IPS-11a (cell line): ENCODE measurements at regions not wholly inside any gene's neighbourhood (a gene's known extent, or its start where the extent isn't known, plus 50 kb on each side); places are given as distances from the start of the nearest gene placed in this dataset.
"Not testable (repeated sequence)": the region's sequence is repeated elsewhere in the genome, so short reads cannot be mapped to it uniquely, and the experiment has no call there.

Experiments used
- H3K4me3 ChIP-seq: one replicate; pipeline ENCODE4 v1.5.1; 2013; ENCODE audit warnings: low read depth, low read length, control low read depth

DNA sequence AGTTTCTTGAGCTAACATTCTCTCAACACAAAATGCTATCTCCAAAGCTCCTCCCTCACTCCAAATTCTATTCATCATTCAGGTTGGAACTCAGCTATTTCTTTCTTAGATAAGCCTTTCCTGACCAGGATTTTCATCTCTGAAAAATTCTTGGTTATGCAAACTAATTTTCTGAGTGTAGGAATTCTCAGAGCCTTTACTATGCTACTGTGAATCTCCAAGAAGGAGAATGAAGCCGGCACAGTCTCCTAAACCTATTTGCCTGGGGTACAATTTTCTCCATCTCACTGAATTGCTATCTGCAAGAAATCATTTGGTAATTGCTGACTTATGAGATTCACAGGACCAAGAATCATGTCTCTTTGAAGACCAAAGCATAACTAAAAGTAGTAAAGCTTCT, 325.9 kb upstream of the ESRRG start:
- no peak overlapping the region for H3K4me3 ChIP-seq

DNA sequence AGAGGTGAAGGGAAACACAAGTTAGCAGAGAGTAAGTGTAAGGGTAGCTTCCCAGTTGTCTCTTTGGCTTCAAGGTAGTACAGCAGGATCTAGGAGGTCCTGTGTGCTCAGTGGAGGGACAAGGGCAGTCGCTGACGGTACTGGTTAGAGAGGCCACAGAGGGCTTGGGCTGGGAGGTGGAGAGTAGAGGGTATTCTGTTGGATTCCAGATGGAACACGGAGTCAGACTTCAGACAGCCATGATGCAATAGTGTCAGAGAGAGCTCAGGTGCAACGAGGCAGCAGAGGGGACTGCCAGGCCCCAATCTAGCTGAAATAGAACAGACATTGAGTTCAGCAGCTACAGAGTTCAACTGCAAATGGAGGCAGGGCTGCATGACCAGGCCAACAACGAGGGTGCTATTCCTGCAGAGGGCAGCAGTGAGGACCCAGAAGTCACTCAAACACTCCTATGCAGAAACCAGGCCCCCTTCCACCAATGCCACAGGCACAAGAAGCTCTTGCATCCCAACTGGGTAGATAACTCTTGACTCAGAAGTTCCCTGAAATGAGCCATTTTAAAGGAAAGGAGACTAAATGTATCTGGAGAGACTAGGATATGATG, 325.0 kb upstream of the ESRRG start:
- H3K4me3 ChIP-seq = no peak overlapping the region

DNA sequence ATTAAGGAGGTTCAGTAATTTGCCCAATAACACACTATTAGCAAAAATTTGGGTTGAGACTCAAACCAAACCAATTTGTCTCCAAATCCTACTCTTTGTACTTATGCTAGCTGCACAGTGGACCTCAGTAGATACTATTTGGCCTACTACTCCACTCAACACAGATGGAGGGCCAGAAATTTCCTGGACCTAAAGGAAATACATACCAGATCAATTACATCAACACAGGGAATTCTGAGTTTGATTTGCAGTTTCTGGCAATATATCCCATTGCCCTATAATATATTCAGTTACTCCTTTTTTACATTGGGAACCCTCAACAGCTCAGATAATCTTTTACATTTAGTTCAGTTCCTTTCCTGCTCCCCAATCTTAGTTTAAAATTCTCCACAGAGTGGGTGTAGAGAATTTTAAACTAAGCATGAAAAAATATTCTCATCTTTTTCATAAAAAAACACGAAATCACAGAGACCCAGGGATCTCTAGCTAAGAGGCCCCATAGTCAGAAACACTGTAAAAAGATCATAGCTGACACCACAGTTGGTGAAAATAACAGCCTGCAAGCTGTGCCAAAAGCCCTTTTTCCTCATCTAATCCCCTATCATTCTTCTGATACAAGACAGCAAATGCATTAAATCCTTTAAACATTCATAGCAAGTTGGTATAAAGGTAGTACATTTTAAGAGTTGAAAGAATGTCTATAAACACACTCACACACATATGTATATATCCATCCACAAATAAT, 317.7 kb upstream of the ESRRG start:
- H3K4me3 ChIP-seq = no peak overlapping the region

DNA sequence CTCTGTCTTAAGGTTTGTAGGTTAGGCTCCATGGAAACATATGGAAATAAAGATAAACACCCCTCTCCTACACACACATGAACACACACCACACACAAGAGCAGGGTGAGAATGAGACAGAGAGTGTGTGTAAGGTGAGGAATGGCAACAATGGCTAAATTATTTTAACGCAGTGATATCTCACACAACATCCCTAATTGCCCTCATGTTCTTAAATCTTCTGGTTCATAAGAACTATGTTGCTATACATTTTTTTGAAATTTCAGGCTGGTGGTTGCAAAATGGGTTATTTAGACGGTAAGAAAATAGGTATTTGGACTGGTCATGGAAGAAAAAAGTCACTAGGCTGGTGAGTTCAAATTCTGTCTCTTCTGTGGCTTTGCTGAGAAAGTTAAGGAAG, 316.7 kb upstream of the ESRRG start:
- H3K4me3 ChIP-seq = no peak overlapping the region

DNA sequence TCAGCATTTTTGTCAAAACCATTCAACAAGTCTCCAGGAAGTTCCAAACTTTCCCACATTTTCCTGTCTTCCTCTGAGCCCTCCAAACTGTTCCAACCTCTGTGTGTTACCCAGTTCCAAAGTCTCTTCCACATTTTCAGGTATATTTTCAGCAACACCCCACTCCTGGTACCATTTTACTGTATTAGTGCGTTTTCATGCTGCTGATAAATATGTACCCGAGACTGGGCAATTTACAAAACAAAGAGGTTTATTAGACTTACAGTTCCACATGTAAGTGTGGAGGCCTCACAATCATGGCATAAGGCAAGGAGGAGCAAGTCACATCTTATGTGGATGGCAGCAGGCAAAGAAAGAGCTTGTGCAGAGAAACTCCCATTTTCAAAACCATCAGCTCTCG, 315.9 kb upstream of the ESRRG start:
- H3K4me3 ChIP-seq = not testable (repeated sequence)

DNA sequence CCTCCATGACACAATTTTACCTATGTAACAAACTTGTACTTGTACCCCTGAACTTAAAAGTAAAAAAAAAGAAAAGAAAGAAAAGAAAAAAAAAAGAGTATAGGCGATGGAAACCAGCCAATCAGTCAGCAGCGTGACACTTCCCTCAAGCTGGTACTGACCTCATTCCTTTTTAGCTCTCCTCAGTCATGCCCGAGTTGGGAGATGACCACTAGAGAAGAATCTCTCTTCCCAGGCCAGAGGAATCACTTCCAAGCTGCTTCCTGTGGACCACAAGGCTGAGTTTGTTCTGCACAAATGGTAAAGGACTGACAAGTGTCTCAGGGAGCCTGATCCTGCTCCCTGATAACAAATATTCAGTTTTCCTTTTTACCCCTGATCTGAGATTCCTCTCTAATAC, 313.5 kb upstream of the ESRRG start:
- H3K4me3 ChIP-seq = no peak overlapping the region

DNA sequence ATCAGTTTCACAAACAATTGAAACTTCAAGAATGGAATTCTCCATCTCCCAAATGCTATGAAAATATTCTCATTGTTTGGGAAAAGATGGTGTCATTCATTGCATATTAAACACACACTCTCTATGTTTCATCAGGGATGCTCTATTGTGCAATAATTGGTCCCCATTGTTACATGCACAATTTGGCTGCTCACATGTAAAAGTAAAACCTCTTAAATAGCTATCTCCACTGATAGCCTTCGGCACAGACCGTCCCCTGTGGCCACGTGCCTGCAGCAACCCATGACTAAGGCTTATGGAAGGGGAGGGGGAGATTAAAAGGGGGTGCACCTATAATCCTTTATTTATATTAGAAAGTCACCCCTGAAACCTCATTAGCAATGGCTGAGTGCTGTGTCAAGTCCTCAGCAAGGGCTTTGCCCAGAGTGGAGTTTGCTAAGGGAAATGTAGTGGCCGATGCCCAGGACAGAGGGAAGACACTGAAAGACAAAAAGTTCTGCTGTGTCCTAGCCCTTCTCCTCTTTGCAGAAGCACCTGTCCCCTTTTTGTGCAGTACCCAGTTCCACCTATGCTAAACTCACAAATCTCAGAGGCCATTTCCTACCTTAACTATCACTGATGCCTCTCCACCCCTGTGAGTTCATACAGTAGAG, 309.6 kb upstream of the ESRRG start:
- no peak overlapping the region for H3K4me3 ChIP-seq

DNA sequence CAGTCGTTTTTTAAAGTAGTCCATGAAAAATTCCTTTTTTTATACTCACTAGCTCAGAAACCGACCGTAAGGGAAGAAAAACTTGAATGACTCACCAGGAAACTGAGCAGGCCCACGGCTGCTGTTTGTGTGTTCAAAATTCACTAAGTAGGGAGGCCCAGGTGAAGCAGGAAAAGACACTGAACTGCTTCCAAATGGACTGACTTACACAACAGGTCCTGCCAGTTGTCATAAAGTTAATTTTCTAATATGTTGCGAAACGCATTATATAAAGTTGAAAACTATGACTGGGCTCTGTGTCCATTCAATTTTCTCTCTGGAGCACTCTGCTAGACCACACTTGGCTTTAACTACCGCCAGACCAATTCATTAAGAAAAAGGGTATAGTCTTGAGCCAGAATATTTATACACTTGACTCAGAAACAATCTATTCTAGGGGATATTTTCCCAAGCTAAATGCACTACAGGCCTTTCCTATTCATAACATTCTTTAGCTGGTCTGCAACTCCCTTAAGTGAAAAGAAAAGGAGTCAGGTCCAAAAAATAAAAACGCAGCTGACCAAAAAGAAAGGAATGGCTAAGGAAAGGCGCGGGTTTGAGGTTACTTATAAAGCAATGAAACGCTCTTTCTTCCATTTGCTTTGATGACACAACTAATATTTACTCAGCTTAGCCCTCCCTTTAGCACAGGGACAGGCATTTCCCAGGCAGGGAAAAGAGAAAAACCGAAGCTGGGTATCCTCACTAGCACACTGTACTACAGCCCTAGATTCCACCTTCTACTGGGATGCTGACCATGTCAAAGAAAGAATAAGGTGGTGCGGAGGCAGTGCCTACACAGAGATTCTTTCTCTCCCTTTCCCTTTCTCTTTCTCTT, 306.3 kb upstream of the ESRRG start:
- H3K4me3 ChIP-seq = no peak overlapping the region

DNA sequence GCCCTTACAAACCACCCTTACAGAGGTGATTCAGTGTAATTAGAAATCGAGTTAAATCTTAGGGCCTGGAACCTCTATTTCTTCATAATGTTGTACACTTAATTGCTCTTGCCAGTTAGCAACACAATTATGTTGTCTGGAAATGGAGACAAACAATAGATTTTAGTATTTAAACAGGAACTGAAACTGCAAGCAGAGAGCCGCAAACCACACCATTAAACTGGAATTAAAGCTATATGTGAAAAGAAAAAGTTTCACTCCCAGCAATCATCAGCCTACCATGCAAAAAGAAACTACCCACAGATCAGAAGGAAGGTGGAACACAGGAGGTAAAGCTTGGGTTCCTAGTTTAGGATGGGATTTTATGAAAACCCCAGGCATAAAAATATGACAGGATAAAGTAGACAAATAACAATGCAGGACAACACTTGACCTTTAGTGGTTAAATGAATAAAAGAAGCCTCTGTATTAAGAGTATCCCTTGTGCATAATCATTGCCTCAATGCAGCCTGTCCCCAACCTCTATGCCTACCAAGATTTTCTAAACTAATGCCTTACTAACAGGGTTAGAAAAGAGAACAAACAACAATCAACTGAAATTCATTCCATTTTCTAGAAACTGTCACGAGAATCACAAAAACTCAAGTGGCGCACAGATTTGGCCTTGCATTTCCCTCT, 304.3 kb upstream of the ESRRG start:
- no peak overlapping the region for H3K4me3 ChIP-seq

DNA sequence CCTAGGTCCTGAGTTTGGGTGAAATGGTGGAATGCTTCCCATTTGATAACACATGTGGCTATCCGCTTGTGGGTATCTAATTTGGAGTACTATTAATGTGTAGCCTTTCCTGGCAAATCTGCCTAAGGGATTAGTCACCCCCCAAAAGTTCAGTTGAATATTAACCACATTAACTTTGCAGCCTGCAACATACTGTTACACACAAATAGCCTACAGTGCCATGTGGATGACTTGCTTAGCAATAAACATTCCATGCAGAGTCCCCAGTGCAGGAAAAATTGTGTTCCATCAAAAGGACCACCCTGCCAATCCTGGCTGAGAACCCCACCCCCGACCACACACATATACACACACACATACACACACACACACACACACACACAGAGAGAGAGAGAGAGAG, 303.3 kb upstream of the ESRRG start:
- no peak overlapping the region for H3K4me3 ChIP-seq

DNA sequence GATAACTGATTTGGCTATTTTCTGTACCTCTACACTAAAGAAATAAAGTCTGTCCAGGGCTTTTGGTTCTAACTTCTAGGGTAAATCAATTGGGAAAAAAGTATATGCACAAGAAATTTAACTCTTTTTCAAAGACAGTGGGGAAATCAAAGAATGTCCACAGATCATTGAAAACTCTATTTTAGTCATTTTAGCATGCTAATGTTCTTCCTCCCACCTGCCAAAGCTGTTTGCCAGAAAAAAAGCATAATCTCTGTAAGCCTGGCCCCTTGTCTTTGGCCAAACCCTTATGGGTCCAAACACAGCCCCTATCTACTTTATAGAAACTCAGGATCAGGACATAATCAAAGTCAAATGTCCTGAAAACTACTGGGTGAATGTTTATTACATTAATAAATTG, 302.2 kb upstream of the ESRRG start:
- H3K4me3 ChIP-seq = no peak overlapping the region

DNA sequence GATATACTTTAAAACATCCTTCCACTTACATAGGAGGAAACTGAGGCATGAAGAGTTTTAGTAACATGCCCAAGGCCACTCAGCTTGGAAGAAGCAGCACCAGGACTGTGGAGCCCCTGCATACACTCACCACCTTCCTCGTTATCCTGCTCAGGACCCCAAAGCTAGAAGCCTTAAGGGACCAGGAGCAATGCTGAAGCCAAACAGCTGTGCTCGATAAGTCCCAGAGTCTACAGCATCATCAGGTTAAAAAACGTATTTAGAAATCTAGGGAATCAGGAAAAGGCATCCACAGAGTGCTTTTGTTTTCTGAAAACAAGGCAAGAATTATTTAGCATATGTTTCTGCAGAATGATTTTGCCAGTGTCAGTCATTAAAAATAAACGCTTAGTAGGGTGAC, 301.7 kb upstream of the ESRRG start:
- no peak overlapping the region for H3K4me3 ChIP-seq

DNA sequence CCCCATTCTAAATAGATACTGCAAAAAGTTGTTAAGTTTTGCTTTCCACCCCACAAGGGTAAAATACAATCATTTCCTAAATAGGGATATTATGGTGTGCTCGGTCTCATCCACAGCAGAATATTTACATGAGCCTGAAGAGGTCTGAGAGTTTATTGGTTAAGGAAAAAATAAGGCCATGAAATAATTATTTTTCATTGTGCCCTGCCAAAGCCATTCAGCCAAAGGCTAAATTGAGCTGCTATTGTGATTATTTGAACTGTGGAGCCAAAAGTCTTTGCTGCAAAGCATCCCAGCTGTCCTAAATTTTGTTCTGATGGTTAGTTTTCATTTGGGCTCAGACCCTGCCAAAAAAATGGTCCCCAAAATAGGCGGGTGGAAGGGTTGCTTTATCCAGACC, 298.7 kb upstream of the ESRRG start:
- H3K4me3 ChIP-seq = no peak overlapping the region

DNA sequence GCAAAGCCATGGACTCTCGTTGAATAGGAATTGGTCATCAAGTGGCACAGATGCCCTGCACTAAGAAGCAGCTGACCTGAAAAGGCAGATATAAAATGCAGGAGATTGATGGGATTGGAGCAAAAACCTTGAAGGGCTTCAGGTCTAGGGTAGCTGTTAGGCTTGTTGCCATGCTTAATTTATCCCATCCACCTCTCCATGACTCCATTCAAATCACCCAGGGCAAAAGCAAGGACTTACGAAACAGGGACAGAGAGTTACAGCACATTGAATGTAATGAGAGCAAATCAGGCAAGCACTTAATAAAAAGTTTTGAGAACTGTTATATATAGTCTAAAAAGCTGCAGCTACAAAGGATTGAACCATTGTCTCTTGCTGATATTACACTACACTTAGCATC, 298.2 kb upstream of the ESRRG start:
- H3K4me3 ChIP-seq = no peak overlapping the region

DNA sequence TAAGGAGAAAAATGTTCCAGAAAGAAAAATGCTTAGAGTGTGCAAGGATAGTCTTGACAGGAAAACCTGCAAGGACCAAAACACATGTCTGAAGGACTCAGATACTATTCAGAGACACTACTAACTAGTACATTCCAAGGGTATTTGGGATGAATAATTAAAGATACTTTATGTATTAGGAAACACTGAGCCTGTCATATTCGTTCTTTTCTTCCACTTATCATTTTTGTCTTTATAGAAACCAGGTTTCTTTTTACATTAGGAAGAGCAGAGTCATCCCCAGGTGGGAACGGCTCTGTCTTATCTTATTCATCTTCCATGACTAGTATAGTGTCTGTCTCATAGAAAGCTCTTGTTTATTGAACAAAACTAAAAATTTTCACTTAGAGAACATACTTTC, 296.2 kb upstream of the ESRRG start:
- no peak overlapping the region for H3K4me3 ChIP-seq

DNA sequence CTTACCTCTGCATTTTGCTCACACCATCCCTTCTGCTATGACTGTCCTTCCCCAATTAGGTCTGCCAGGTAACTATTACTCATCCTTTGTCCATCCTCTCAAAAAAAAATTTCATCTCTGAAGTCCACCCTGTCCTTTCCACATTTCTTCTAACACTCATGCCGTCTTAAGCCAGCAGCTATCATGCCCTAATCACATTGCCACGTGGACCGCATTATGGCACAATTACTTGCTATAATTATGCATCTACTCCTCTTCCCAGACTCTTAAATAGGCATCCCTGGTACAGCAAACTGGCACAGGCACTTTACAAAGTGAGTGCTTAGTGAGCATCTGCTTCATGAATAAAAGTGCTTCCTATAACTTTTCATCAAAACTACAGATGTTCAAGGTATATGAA, 295.4 kb upstream of the ESRRG start:
- no peak overlapping the region for H3K4me3 ChIP-seq

DNA sequence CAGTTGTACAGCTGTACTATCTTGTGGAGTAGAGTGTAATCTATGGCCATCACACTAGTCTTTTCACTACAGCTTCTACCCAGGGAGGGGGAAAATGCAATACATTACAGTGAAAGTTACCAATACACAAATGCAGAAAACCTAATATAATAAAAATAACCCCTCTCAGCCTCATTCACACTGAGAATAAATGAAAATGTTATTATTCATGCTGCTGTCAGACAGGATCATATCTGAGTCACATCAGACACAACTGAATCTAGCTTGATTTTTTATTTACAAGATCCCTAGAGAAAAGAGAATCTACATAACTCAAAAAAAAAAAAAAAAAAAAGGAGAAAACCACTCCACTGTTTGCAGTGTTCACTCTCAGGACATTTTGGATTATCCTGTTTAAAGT, 293.9 kb upstream of the ESRRG start:
- H3K4me3 ChIP-seq = no peak overlapping the region

DNA sequence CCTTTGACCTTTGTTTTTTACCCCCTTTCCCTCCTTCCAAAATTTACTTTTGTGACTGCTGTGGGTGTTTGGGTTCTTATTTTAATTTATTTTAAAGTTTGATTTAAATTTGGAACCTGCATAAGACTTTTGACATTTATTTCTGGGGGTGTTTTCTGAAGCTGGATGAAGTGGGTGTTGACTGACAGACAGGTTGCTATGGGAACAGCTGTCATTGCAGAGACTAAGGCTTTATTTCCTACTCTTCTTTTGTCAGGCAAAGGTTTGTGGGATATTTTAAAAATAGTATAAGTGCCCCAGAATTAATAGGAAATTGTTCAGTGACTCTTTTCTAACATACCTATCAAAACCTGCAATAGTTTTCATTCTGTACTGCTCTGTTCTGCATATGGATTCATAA, 290.8 kb upstream of the ESRRG start:
- H3K4me3 ChIP-seq = no peak overlapping the region

DNA sequence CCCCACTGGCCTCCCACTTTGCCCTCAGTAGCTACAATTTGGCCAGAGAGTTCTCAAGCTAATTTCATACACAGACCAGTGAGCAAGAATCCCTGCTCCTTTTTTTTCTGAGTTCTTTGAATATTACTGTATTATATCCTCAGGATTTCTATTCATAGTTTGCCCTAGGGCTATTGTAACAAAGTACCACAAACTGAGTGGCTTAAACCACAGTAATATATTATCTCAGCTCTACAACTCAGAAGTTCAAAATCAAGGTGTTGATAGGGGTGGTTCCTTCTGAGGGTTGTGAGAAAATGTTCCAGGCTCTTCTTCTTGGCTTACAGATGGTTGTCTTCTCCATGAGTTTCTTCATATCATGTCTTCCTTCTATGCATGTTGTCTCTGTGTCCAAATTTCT, 289.4 kb upstream of the ESRRG start:
- H3K4me3 ChIP-seq = no peak overlapping the region

DNA sequence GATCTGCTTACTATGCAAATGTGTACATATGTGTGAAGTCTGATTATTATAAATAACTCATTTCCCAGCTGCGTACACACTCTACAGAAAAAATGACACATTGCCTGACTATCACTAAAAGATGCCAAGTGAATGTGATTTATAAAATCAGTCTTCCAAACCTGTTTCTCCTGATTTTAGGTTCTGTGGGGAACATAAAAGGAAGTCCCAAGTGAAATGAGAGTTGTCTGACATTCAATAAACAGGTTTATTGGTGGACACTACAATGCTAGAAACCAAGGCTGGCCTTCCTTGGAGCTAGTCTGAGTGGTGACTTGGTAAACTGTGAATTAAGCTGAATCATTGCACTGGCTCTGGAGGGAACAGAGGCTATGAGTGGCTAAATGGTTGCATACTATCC, 287.9 kb upstream of the ESRRG start:
- H3K4me3 ChIP-seq = no peak overlapping the region

DNA sequence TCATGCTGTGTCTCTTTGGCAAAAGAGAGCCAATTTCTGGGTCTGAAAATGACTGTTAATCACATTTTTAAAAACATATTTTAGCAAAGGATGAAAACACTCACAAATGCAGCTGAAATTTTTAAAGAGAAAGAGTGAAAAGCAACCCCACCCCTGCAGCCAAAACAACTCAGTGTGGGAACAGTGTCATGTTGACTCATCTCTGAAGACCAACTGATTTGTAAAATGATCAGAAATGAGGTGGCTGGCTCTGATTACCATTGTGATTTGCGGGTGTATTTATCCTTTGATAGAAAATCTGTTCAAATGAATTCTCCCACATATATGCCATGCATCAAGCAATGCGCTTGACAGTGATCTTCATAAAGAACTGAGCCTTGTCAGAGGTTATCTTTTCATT, 287.0 kb upstream of the ESRRG start:
- H3K4me3 ChIP-seq = no peak overlapping the region
